GM19324 (cell line): ENCODE measurements at regions not wholly inside any gene's neighbourhood (a gene's known extent, or its start where the extent isn't known, plus 50 kb on each side); places are given as distances from the start of the nearest gene placed in this dataset.

Source experiments
- ATAC-seq: cut with Tn5 transposase; IDR thresholded peaks from one replicate; pipeline ENCODE4 v1.9.1; 2021; ENCODE audit warnings: mild to moderate bottlenecking, moderate library complexity; ENCODE audit not compliant: unreplicated experiment, low FRiP score

- ATAC-seq = no peak
Observed at GRCh38 chr4:27178061-27178460, 317.4 kb downstream of the STIM2 start.

GRCh38 chr4:27181693-27182092 is 321.1 kb downstream of the STIM2 start:
- ATAC-seq = no peak

DNA sequence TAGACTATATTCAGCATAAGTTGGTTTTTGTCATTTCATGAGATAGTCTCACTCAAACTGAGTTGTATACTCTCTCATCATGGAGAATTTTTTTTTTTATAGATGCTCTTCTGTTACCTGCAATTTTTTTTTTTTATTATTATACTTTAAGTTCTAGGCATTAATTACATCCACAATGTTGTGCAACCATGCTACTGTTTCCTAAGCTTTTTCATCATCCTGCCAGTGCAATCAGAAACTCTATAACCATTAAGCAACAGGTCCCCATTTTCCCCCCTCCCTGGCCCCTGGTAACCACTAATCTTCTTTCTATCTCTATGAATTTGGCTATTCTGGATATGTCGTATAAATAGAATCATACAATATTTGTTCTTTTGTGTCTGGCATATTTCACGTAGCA is 321.6 kb downstream of the STIM2 start:
- ATAC-seq = no peak

DNA sequence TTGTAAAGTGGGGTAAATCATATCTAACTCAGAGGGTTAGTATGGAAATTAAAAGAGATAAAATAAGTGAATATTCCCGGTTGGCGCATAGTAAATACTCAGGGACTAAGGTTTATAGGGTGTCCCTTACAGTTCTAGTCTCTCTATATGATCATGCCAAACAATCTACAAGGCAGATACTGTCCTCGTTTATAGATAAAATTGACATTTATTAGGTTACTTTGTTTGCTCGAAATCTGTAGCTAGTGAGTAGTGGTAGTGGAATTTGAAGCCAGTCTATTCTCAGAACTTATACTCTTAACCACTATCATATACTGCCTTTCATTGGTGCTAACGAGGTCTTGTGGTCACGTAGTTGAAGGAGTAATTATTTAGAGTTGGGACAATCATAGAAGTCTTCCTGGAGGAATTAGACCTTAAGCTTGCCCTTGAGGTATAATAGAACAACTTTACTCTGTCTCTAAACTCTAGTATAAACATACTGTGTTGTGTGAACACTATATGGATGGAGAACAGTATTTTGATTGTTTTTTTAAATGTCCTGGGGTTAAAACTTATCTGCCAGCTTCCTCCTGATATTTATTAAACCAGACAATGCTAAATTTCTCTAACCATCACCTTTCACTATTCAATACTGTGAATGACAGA is 324.0 kb downstream of the STIM2 start:
- ATAC-seq = no peak

DNA sequence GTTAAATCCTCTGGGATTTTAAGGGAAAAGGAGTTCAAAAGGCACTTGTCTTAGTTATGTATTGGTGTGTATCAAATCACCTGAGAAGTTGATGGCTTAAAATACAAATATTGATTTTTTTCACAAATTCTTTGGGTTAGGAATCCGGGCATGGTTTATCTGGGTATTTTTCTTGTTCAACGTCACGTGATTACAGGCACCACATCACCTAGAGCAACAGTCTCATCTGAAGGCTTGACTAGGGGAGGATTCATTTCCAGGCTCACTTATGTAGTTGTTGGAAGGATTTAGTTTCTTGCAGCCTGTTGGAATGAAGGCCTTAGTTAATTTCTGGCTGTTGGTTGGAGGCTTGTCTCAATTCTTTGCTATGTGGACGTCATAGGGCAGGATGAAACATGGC is 326.1 kb downstream of the STIM2 start:
- no peak for ATAC-seq

DNA sequence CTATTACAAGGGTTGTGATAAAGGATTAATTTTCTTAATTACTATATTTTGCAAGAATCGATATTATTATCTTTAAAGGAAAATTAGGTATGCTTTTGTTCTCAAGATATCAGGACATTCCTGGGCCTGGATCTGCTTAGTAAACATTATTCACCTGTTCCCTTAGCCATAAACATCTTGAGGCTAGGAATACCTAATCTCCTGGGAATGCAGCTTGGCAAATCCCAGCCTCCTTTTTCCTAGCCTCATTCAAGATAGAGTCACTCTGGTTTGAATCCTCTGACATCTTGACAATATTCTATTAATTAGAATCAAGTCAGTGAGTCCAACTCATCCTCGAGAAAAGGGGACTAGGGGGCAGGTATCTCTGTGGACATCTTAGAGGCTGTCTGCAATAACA is 327.1 kb downstream of the STIM2 start:
- no peak for ATAC-seq

GRCh38 chr4:27189683-27190082 is 329.0 kb downstream of the STIM2 start:
- ATAC-seq = no peak

- no peak for ATAC-seq
Observed at GRCh38 chr4:27191592-27191991, 331.0 kb downstream of the STIM2 start.

DNA sequence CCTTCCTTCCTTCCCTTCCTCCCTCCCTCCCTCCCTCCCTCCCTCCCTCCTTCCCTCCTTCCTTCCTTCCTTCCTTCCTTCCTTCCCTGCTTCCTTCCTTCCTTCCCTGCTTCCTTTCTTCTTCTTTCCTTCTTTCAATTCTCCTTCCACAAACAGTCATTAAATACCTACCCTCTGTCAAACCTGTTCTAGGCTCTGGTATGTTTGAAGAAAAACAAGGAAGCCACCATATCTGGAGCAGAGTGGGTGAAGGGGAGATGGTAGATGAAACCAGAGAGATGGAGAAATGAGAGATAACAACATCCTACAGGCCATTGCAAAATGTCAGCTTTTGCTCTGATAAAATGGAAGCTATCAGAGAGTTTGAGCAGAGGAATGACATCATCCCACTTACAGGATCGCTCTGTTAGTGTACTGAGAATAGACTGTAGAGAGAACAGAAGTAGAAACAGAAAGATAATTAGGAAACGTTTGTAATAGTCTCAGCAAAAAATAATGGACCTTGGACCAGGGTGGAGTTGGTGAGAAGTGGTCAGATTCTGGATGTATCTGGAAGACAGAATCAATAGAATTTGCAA is 334.0 kb downstream of the STIM2 start:
- no peak for ATAC-seq

GRCh38 chr4:27198246-27198645 is 337.6 kb downstream of the STIM2 start:
- no peak for ATAC-seq

- ATAC-seq = no peak
Observed at GRCh38 chr4:27198971-27199370, 338.3 kb downstream of the STIM2 start.

- ATAC-seq = no peak
Observed at GRCh38 chr4:27206009-27206408, 345.4 kb downstream of the STIM2 start.

DNA sequence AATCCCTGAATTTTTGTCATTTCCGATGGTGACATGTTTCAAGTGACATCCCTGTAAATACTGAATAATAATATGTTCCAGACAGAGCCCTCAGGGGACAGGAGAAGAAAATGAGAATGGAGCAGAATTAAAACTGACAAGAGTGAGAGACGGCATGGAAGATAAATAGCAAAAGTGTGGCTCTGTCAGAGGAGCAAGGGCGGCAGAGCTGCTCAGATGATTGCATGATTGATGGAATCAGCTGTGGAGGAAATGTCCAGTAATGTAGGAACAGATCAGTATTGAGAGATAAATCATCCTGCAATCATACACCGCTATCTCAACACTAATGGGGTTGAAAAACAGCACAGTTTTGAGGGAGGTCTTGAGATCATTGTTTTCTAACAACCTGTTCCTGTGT is 350.3 kb downstream of the STIM2 start:
- no peak for ATAC-seq

DNA sequence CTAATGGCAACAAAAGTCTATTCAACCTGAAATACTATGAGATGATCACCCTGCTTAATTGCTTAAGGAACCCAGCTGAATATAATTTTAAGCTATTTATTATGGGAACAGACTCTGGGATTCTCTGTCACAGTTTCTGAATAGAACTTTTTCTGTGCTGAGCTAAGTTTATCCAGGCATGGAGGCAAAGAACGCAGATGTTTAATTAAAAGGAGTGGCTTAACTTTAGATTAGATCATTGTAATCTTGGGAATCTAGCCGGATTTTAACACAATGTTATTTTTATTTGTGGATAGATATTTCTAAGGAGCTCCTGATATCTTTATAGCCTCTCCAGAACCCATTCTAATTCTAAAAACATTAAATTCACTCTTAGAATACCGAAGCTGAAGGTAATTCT is 353.4 kb downstream of the STIM2 start:
- ATAC-seq = no peak

DNA sequence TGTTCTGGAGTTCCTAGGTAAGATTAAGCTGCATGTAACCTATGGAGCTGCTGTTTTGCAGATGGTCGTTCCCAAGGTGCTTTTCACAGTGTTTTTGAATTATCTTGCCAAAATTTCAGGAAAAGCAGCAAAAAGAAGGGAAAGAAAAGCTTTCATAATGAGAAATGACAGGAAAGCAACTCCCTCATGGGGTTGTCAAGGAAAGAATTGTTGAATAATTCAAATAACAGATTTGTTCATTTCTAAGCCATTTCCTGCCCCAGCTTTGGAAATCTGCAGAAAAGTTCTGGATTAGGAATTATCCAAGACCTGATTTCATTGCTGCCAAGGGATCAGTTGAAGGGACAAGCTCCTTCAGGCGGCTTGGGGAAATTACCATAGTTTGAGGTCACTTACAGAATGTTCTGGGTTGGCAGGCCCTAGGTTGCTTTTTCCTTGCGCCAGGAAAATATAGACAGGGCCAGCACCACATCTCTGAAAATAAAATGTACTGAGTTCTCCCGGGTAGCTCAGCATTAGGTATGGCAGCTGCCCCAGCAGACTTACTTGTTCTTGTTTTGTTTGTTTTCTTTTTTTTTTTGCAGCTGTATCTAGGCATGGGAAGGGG is 354.7 kb downstream of the STIM2 start:
- ATAC-seq = no peak

DNA sequence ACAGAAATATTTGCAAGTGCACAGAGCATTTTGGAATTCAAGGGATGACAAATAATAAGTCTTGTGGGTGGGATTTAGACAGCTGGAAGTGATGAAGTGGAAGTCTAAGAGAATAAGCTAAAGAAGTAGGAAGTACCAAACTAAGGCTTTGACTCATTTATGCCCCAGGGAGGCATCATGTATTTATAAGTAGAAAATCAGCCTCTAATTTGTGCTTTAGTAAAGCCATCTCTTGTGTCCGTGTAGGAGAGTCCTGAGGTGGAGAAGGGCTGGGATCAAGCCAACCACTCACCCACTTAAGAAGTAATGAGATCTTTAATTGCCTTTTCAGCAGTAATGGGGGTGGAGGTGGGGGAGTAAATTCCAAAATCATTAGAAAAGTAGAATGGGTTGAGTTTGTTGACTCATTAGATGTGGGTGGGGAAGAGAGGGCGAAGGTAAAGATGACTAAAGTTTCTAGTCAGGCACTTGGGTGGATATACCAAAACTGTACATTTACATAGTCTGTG is 356.7 kb downstream of the STIM2 start:
- no peak for ATAC-seq

DNA sequence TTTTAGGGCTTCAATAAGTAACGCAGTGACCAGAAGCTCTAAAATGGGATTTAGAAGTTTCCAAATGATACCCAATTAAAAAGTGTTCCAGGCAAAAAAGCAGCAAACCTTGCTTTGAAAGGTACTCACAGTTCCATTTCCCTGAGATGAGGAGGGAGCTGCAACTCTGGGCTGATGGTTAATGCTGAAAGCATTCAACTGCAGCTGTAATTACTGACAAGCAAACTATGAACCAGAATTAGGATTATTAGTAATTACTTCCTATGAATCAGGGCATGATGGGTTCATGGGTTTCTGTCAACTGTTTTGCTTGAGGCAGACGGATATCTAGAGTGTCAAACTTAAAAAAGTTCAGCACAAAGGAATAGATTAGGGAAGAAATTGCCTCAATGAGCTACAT is 357.4 kb downstream of the STIM2 start:
- ATAC-seq = no peak

DNA sequence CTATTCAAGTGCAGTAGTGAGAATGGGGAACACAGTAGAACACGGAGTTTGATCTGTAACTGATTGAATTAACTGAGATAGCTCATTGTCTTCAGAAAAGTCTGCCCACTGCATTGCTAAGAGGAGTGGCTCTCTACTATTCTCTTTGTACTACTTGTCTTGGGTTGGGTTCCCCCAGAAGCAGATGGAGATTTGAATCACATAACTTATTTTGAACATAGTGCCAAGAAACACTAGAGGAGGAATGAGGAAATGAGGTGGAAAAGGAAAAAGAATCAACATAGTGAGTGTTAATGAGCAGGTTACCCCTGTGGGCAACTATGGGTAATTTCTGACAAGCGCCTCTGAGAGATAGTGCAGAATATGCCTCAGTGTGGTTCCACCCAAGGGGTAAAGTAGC is 362.7 kb downstream of the STIM2 start:
- ATAC-seq = no peak

GRCh38 chr4:27233531-27233930 is 372.9 kb downstream of the STIM2 start:
- ATAC-seq = no peak

DNA sequence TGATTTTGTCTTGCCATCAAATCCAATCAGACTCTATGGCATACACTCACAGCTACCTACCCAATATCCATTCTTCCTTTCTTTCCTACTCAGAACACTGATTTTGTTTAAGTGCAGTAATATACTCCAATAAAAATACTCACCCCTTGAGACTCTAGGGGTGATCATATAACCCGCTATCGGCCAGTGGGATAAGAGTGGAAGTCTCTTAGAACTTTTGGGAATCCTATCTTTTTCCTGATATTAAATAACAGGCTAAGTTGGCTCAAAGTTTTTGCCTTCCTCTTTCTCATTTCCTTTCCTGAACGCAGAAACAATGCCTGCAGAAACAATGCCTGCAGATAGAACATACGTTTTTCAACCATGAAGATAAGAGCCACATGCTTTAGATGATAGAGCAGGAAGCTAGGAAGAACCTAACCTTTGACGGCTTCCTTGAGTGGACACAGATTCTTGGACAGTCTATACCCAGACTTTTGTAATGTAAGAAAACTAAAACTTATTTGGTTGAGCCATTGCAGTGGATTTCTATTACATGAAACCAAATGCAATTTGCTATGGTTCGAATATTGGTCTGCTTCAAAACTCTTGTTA is 373.8 kb downstream of the STIM2 start:
- no peak for ATAC-seq

DNA sequence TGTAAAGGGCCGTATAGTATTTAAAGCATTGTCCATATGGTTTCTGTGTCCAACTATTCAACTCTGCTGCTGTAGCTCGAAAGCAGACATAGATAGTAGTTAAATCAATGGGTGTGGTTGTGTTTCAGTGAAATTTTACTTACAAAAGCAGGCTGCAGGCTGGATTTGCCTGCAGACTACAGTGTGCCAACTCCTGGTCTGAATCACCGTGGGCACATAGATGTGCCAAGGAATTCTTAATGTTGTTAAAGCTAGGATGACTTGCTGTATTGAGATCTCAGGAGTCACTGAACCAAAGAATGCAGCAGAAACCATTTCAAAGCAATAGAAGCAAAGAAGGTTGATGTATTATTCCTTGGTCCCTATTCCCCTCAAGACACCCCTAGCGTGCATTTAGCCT is 379.0 kb downstream of the STIM2 start:
- no peak for ATAC-seq

- ATAC-seq = no peak
Observed at GRCh38 chr4:27242217-27242616, 381.6 kb downstream of the STIM2 start.
